ENCODE measurements at regions not wholly inside any gene's neighbourhood (a gene's known extent, or its start where the extent isn't known, plus 50 kb on each side); places are given as distances from the start of the nearest gene placed in this dataset.

DNA sequence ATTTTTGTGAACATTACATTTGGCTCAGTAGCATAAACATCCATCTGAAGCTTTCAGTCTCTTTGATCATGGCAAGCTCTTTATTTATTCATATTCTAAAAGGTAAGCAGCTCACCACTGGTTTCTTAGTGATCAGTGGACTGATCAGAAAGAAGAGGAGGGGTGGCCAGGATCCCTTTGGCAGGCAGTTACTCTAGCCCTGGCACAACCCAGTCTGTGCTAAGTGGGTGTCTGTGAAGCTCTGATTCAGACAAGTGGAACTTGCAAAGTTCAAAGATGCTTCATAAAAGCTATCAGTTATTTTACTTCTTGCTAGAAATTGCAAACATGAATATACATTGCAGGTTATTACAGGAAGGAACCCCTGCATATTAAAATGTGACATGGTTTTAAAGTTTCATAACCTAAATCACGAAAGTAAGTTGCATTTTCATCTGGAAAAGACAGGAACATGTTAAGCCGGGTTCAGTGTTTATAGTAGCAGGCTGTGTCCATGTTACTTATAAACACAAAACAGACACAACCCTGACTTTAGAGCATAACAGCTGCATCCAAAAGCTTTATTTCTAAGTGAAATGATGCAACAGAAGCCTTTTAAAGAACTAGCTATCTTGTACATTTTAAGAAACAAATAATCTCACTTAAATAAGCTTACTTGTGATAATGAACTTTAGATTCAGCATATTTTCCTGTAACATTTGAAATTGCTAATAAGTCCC is 785.3 kb downstream of the MCTP2 start:
- H3K27ac Mint-ChIP-seq: no peak overlapping the region

More for the DNA sequence above, 785.3 kb downstream of the MCTP2 start:
- H3K9me3 Mint-ChIP-seq: no peaks in the 10 kb centered on the region; the same call in 1 of the 3 replicates
- H3K79me2 ChIP-seq (replicated peaks; ENCODE audit: insufficient read depth): no peaks in the 10 kb centered on the region
- no peaks in the 10 kb centered on the region for H4K20me1 ChIP-seq (replicated peaks; ENCODE audit: insufficient read depth)
- ATAC-seq: no peak
- no peaks in the 10 kb centered on the region for H3K27me3 ChIP-seq (ENCODE audit: insufficient read depth)
- H3K4me1 ChIP-seq (ENCODE audit: insufficient read depth): peaks cover 9% of the 10 kb centered on the region; the same call in 1 of the 2 replicates
- H3K27me3 Mint-ChIP-seq (ENCODE audit: insufficient read depth, low read depth, poor library complexity): peaks cover 2% of the 10 kb centered on the region
- no peak overlapping the region for H3K4me3 ChIP-seq
- no peaks in the 10 kb centered on the region for H3K9me2 ChIP-seq (ENCODE audit: insufficient read depth)
- no peak overlapping the region for H3K4me2 ChIP-seq
- H3K36me3 ChIP-seq (ENCODE audit: insufficient read depth): no peaks in the 10 kb centered on the region
- 0 out of 2 replicates have a peak overlapping the region, but pooled peaks have one; percentile 33 for H2AFZ ChIP-seq
- no peak for TF ChIP-seq STAT1 (IDR thresholded peaks at IDR 0.05; ENCODE audit: unreplicated experiment)
- TF ChIP-seq POLR2AphosphoS5 (IDR thresholded peaks at IDR 0.05; ENCODE audit: low read depth): no peak
- TF ChIP-seq, protein P1, sequence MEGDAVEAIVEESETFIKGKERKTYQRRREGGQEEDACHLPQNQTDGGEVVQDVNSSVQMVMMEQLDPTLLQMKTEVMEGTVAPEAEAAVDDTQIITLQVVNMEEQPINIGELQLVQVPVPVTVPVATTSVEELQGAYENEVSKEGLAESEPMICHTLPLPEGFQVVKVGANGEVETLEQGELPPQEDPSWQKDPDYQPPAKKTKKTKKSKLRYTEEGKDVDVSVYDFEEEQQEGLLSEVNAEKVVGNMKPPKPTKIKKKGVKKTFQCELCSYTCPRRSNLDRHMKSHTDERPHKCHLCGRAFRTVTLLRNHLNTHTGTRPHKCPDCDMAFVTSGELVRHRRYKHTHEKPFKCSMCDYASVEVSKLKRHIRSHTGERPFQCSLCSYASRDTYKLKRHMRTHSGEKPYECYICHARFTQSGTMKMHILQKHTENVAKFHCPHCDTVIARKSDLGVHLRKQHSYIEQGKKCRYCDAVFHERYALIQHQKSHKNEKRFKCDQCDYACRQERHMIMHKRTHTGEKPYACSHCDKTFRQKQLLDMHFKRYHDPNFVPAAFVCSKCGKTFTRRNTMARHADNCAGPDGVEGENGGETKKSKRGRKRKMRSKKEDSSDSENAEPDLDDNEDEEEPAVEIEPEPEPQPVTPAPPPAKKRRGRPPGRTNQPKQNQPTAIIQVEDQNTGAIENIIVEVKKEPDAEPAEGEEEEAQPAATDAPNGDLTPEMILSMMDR (conservative IDR thresholded peaks at IDR 0.05; ENCODE audit: low read depth in 2 of 2): no peak
- TF ChIP-seq CREB1 (CRISPR knock-in tag; IDR thresholded peaks at IDR 0.05; ENCODE audit: low read depth): no peak
- TF ChIP-seq, protein P2, sequence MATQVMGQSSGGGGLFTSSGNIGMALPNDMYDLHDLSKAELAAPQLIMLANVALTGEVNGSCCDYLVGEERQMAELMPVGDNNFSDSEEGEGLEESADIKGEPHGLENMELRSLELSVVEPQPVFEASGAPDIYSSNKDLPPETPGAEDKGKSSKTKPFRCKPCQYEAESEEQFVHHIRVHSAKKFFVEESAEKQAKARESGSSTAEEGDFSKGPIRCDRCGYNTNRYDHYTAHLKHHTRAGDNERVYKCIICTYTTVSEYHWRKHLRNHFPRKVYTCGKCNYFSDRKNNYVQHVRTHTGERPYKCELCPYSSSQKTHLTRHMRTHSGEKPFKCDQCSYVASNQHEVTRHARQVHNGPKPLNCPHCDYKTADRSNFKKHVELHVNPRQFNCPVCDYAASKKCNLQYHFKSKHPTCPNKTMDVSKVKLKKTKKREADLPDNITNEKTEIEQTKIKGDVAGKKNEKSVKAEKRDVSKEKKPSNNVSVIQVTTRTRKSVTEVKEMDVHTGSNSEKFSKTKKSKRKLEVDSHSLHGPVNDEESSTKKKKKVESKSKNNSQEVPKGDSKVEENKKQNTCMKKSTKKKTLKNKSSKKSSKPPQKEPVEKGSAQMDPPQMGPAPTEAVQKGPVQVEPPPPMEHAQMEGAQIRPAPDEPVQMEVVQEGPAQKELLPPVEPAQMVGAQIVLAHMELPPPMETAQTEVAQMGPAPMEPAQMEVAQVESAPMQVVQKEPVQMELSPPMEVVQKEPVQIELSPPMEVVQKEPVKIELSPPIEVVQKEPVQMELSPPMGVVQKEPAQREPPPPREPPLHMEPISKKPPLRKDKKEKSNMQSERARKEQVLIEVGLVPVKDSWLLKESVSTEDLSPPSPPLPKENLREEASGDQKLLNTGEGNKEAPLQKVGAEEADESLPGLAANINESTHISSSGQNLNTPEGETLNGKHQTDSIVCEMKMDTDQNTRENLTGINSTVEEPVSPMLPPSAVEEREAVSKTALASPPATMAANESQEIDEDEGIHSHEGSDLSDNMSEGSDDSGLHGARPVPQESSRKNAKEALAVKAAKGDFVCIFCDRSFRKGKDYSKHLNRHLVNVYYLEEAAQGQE (IDR thresholded peaks at IDR 0.05; ENCODE audit: unreplicated experiment): no peak
- TF ChIP-seq, protein P3, sequence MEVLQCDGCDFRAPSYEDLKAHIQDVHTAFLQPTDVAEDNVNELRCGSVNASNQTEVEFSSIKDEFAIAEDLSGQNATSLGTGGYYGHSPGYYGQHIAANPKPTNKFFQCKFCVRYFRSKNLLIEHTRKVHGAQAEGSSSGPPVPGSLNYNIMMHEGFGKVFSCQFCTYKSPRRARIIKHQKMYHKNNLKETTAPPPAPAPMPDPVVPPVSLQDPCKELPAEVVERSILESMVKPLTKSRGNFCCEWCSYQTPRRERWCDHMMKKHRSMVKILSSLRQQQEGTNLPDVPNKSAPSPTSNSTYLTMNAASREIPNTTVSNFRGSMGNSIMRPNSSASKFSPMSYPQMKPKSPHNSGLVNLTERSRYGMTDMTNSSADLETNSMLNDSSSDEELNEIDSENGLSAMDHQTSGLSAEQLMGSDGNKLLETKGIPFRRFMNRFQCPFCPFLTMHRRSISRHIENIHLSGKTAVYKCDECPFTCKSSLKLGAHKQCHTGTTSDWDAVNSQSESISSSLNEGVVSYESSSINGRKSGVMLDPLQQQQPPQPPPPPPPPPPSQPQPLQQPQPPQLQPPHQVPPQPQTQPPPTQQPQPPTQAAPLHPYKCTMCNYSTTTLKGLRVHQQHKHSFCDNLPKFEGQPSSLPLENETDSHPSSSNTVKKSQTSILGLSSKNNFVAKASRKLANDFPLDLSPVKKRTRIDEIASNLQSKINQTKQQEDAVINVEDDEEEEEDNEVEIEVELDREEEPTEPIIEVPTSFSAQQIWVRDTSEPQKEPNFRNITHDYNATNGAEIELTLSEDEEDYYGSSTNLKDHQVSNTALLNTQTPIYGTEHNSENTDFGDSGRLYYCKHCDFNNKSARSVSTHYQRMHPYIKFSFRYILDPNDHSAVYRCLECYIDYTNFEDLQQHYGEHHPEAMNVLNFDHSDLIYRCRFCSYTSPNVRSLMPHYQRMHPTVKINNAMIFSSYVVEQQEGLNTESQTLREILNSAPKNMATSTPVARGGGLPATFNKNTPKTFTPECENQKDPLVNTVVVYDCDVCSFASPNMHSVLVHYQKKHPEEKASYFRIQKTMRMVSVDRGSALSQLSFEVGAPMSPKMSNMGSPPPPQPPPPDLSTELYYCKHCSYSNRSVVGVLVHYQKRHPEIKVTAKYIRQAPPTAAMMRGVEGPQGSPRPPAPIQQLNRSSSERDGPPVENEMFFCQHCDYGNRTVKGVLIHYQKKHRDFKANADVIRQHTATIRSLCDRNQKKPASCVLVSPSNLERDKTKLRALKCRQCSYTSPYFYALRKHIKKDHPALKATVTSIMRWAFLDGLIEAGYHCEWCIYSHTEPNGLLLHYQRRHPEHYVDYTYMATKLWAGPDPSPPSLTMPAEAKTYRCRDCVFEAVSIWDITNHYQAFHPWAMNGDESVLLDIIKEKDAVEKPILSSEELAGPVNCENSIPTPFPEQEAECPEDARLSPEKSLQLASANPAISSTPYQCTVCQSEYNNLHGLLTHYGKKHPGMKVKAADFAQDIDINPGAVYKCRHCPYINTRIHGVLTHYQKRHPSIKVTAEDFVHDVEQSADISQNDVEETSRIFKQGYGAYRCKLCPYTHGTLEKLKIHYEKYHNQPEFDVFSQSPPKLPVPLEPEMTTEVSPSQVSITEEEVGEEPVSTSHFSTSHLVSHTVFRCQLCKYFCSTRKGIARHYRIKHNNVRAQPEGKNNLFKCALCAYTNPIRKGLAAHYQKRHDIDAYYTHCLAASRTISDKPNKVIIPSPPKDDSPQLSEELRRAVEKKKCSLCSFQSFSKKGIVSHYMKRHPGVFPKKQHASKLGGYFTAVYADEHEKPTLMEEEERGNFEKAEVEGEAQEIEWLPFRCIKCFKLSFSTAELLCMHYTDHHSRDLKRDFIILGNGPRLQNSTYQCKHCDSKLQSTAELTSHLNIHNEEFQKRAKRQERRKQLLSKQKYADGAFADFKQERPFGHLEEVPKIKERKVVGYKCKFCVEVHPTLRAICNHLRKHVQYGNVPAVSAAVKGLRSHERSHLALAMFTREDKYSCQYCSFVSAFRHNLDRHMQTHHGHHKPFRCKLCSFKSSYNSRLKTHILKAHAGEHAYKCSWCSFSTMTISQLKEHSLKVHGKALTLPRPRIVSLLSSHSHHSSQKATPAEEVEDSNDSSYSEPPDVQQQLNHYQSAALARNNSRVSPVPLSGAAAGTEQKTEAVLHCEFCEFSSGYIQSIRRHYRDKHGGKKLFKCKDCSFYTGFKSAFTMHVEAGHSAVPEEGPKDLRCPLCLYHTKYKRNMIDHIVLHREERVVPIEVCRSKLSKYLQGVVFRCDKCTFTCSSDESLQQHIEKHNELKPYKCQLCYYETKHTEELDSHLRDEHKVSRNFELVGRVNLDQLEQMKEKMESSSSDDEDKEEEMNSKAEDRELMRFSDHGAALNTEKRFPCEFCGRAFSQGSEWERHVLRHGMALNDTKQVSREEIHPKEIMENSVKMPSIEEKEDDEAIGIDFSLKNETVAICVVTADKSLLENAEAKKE (CRISPR knock-in tag; IDR thresholded peaks at IDR 0.05): no peak
- no peak for TF ChIP-seq JUNB (IDR thresholded peaks at IDR 0.05; ENCODE audit: unreplicated experiment)
- TF ChIP-seq EZH2phosphoT487 (IDR thresholded peaks at IDR 0.05; ENCODE audit: unreplicated experiment): no peak
- TF ChIP-seq, protein P4, sequence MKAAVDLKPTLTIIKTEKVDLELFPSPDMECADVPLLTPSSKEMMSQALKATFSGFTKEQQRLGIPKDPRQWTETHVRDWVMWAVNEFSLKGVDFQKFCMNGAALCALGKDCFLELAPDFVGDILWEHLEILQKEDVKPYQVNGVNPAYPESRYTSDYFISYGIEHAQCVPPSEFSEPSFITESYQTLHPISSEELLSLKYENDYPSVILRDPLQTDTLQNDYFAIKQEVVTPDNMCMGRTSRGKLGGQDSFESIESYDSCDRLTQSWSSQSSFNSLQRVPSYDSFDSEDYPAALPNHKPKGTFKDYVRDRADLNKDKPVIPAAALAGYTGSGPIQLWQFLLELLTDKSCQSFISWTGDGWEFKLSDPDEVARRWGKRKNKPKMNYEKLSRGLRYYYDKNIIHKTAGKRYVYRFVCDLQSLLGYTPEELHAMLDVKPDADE (IDR thresholded peaks at IDR 0.05): no peak
- H3K4me3 Mint-ChIP-seq: no peak overlapping the region
- DNase-seq (ENCODE audit: low spot score): no peak
- no peaks in the 10 kb centered on the region for H3K36me3 Mint-ChIP-seq (ENCODE audit: low read depth)
- H3K27ac ChIP-seq (ENCODE audit: low read depth): no peak overlapping the region
- H3K4me1 Mint-ChIP-seq: peaks cover 19% of the 10 kb centered on the region; the same call in 2 of the 3 replicates
- no peaks in the 10 kb centered on the region for H3F3A ChIP-seq (replicated peaks; ENCODE audit: low read depth)
